ENCODE measurements at regions not wholly inside any gene's neighbourhood (a gene's known extent, or its start where the extent isn't known, plus 50 kb on each side); places are given as distances from the start of the nearest gene placed in this dataset.

DNA sequence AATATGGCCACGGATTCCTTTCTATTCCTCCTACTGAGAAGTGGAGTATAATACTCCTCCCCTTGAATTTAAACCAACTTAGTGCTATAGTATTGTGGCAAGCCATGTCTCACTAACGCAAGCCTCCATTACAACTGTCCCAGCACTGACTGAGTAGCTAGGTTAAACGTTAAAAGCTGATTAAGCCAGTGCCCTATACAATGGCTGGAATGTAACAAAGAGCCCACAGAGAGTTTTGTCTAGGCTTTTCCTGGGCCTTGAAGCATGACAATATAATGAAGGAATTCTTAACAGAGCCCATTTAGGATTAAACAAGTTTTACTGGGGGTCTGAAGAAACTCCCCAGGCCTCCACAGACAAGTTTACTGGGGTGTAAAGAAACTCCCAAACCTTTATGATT is 254.5 kb upstream of the DACH1 start:
- TF ChIP-seq TCF12 (IDR thresholded peaks at IDR 0.05; ENCODE audit: low read depth) (no peak), EP300 (IDR thresholded peaks at IDR 0.05; ENCODE audit: borderline replicate concordance) (no peak), FOXM1 (IDR thresholded peaks at IDR 0.05; ENCODE audit: borderline replicate concordance, low read depth) (no peak), TAF1 (IDR thresholded peaks at IDR 0.05; ENCODE audit: low read depth) (no peak), CEBPB (IDR thresholded peaks at IDR 0.05) (no peak), YY1 (IDR thresholded peaks at IDR 0.05; ENCODE audit: low read depth) (no peak), CREB1 (IDR thresholded peaks at IDR 0.05; ENCODE audit: low read depth) (no peak), RAD21 (IDR thresholded peaks at IDR 0.05; ENCODE audit: low read depth) (no peak), NFIC (IDR thresholded peaks at IDR 0.05) (no peak), EGR1 (IDR thresholded peaks at IDR 0.05) (no peak)
- TF ChIP-seq, protein P1, sequence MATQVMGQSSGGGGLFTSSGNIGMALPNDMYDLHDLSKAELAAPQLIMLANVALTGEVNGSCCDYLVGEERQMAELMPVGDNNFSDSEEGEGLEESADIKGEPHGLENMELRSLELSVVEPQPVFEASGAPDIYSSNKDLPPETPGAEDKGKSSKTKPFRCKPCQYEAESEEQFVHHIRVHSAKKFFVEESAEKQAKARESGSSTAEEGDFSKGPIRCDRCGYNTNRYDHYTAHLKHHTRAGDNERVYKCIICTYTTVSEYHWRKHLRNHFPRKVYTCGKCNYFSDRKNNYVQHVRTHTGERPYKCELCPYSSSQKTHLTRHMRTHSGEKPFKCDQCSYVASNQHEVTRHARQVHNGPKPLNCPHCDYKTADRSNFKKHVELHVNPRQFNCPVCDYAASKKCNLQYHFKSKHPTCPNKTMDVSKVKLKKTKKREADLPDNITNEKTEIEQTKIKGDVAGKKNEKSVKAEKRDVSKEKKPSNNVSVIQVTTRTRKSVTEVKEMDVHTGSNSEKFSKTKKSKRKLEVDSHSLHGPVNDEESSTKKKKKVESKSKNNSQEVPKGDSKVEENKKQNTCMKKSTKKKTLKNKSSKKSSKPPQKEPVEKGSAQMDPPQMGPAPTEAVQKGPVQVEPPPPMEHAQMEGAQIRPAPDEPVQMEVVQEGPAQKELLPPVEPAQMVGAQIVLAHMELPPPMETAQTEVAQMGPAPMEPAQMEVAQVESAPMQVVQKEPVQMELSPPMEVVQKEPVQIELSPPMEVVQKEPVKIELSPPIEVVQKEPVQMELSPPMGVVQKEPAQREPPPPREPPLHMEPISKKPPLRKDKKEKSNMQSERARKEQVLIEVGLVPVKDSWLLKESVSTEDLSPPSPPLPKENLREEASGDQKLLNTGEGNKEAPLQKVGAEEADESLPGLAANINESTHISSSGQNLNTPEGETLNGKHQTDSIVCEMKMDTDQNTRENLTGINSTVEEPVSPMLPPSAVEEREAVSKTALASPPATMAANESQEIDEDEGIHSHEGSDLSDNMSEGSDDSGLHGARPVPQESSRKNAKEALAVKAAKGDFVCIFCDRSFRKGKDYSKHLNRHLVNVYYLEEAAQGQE (IDR thresholded peaks at IDR 0.05; ENCODE audit: low read depth), result no peak
- TF ChIP-seq, protein P2, sequence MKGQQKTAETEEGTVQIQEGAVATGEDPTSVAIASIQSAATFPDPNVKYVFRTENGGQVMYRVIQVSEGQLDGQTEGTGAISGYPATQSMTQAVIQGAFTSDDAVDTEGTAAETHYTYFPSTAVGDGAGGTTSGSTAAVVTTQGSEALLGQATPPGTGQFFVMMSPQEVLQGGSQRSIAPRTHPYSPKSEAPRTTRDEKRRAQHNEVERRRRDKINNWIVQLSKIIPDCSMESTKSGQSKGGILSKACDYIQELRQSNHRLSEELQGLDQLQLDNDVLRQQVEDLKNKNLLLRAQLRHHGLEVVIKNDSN (IDR thresholded peaks at IDR 0.05), result no peak
- TF ChIP-seq, protein P3, sequence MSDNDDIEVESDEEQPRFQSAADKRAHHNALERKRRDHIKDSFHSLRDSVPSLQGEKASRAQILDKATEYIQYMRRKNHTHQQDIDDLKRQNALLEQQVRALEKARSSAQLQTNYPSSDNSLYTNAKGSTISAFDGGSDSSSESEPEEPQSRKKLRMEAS (IDR thresholded peaks at IDR 0.05), result no peak
